AG04449 (cell line): ENCODE measurements at regions not wholly inside any gene's neighbourhood (a gene's known extent, or its start where the extent isn't known, plus 50 kb on each side); places are given as distances from the start of the nearest gene placed in this dataset.
"Not testable (repeated sequence)": the region's sequence is repeated elsewhere in the genome, so short reads cannot be mapped to it uniquely, and the experiment has no call there.

Experiments
- CTCF ChIA-PET: fragments of 350-600 bp; formaldehyde crosslinking; extraction: SDS; loops from one replicate; lab custom pipeline; 2021; ENCODE audit warnings: antibody characterized with exemption; lab: Yijun Ruan, JAX
- POLR2A ChIA-PET: fragments of 400-600, 350-600 bp; formaldehyde crosslinking; extraction: SDS; loops from one replicate; lab custom pipeline; 2020; ENCODE audit warnings: antibody characterized with exemption, inconsistent platforms; lab: Yijun Ruan, JAX
- DNase-seq: peaks from one replicate; pipeline ENCODE4 v3.0.0-alpha.2; 2010; ENCODE audit warnings: low read depth, low spot score
- H3K4me3 ChIP-seq: 2 replicates; pipeline ENCODE4 v1.5.1; 2011; ENCODE audit warnings: low read depth, mild to moderate bottlenecking, control low read depth, low read length
- CTCF ChIP-seq: IDR thresholded peaks from one replicate; pipeline ENCODE4 v1.5.1; 2011; ENCODE audit warnings: mild to moderate bottlenecking, moderate library complexity, low read length, control low read depth, inconsistent platforms; ENCODE audit not compliant: insufficient read depth; ENCODE audit errors: missing control alignments

GRCh38 chr10:9166770-9167169 lies 1112.3 kb downstream of the GATA3 start:
- no peak overlapping the region for H3K4me3 ChIP-seq
- DNase-seq = no peak
- ChIA-PET POLR2A (no interaction called here), CTCF (no interaction called here)
- no peak for TF ChIP-seq CTCF

- no peak for TF ChIP-seq CTCF
- no peak for DNase-seq
- ChIA-PET POLR2A (no interaction called here), CTCF (no interaction called here)
- no peak overlapping the region for H3K4me3 ChIP-seq
Measured at GRCh38 chr10:9172276-9172675, 1117.8 kb downstream of the GATA3 start.

- ChIA-PET POLR2A (no interaction called here), CTCF (no interaction called here)
- no peak overlapping the region for H3K4me3 ChIP-seq
- no peak for TF ChIP-seq CTCF
- no peak for DNase-seq
Measured at GRCh38 chr10:9175200-9175599, 1120.7 kb downstream of the GATA3 start.

- POLR2A ChIA-PET, CTCF ChIA-PET, DNase-seq, H3K4me3 ChIP-seq: not testable (repeated sequence)
Measured at GRCh38 chr10:9183197-9183880, 1128.9 kb downstream of the GATA3 start.

GRCh38 chr10:9188022-9188810 lies 1133.7 kb downstream of the GATA3 start:
- no peak overlapping the region for H3K4me3 ChIP-seq
- TF ChIP-seq CTCF = no peak
- CTCF ChIA-PET = no interaction called here
- POLR2A ChIA-PET = no interaction called here
- DNase-seq = no peak

GRCh38 chr10:9189448-9189847 lies 1135.0 kb downstream of the GATA3 start:
- H3K4me3 ChIP-seq = no peak overlapping the region
- ChIA-PET CTCF (no interaction called here), POLR2A (no interaction called here)
- no peak for TF ChIP-seq CTCF
- no peak for DNase-seq

- no peak for DNase-seq
- no peak for TF ChIP-seq CTCF
- no peak overlapping the region for H3K4me3 ChIP-seq
- CTCF ChIA-PET = no interaction called here
- POLR2A ChIA-PET = no interaction called here
Measured at GRCh38 chr10:9193120-9193519, 1138.6 kb downstream of the GATA3 start.
